ENCODE measurements at regions not wholly inside any gene's neighbourhood (a gene's known extent, or its start where the extent isn't known, plus 50 kb on each side); places are given as distances from the start of the nearest gene placed in this dataset.

- no peak for TF ChIP-seq POLR2AphosphoS5 (IDR thresholded peaks at IDR 0.05)
- no peak for TF ChIP-seq POLR2A (IDR thresholded peaks at IDR 0.05)
- Histone ChIP-seq H3K9me3 (no peaks in the 10 kb centered on the region), H3K4me1 (no peaks in the 10 kb centered on the region), H3K4me3 (no peak overlapping the region), H3K27ac (no peak overlapping the region), H3K36me3 (no peaks in the 10 kb centered on the region), H3K27me3 (no peaks in the 10 kb centered on the region)
- no peak for DNase-seq (ENCODE audit: low spot score in 2 of 2)
- intact Hi-C loops (cut with DNase I; ENCODE audit: low total_unique reads), result no loop called here
These were observed 110.2 kb downstream of the FCRL5 start for GRCh38 chr1:157442065-157442464.

GRCh38 chr1:157439302-157439954 lies 112.9 kb downstream of the FCRL5 start:
- intact Hi-C loops (cut with DNase I; ENCODE audit: low total_unique reads), result no loop called here
- Histone ChIP-seq H3K4me1 (no peaks in the 10 kb centered on the region), H3K4me3 (no peak overlapping the region), H3K36me3 (no peaks in the 10 kb centered on the region), H3K27me3 (no peaks in the 10 kb centered on the region), H3K27ac (no peak overlapping the region), H3K9me3 (no peaks in the 10 kb centered on the region)
- DNase-seq (ENCODE audit: low spot score in 2 of 2), result no peak
- no peak for TF ChIP-seq POLR2AphosphoS5 (IDR thresholded peaks at IDR 0.05)
- TF ChIP-seq CTCF (IDR thresholded peaks at IDR 0.05), result no peak
- TF ChIP-seq POLR2A (IDR thresholded peaks at IDR 0.05), result no peak

- no peak for DNase-seq (ENCODE audit: low spot score in 2 of 2)
- Histone ChIP-seq H3K27ac (no peak overlapping the region), H3K9me3 (no peaks in the 10 kb centered on the region), H3K27me3 (no peaks in the 10 kb centered on the region), H3K4me3 (no peak overlapping the region), H3K4me1 (no peaks in the 10 kb centered on the region), H3K36me3 (no peaks in the 10 kb centered on the region)
- intact Hi-C loops (cut with DNase I; ENCODE audit: low total_unique reads), result no loop called here
- no peak for TF ChIP-seq CTCF (IDR thresholded peaks at IDR 0.05)
- no peak for TF ChIP-seq POLR2AphosphoS5 (IDR thresholded peaks at IDR 0.05)
- no peak for TF ChIP-seq POLR2A (IDR thresholded peaks at IDR 0.05)
These were observed 113.7 kb downstream of the FCRL5 start for GRCh38 chr1:157438613-157439012.

- H3K4me1 ChIP-seq, result no peaks in the 10 kb centered on the region
- intact Hi-C loops (cut with DNase I; ENCODE audit: low total_unique reads), result no loop called here
- TF ChIP-seq CTCF (IDR thresholded peaks at IDR 0.05), result no peak
- no peak for TF ChIP-seq POLR2AphosphoS5 (IDR thresholded peaks at IDR 0.05)
- TF ChIP-seq POLR2A (IDR thresholded peaks at IDR 0.05), result no peak
These were observed 114.2 kb downstream of the FCRL5 start for GRCh38 chr1:157438146-157438545.

GRCh38 chr1:157437296-157437695 lies 115.0 kb downstream of the FCRL5 start:
- intact Hi-C loops (cut with DNase I; ENCODE audit: low total_unique reads), result no loop called here
- Histone ChIP-seq H3K4me1 (no peaks in the 10 kb centered on the region), H3K27ac (no peak overlapping the region), H3K4me3 (no peak overlapping the region), H3K9me3 (no peaks in the 10 kb centered on the region), H3K36me3 (no peaks in the 10 kb centered on the region), H3K27me3 (no peaks in the 10 kb centered on the region)
- TF ChIP-seq POLR2AphosphoS5 (IDR thresholded peaks at IDR 0.05) (no peak), CTCF (IDR thresholded peaks at IDR 0.05) (no peak), POLR2A (IDR thresholded peaks at IDR 0.05) (no peak)
- no peak for DNase-seq (ENCODE audit: low spot score in 2 of 2)

More at GRCh38 chr1:157438146-157438545, 114.2 kb downstream of the FCRL5 start:
- Histone ChIP-seq H3K27ac (no peak overlapping the region), H3K36me3 (no peaks in the 10 kb centered on the region), H3K4me3 (no peak overlapping the region), H3K27me3 (no peaks in the 10 kb centered on the region), H3K9me3 (no peaks in the 10 kb centered on the region)
- DNase-seq (ENCODE audit: low spot score in 2 of 2), result no peak

Measured in breast epithelium (tissue), 4 donors.